Stomach (tissue), 8 donors: ENCODE measurements at regions not wholly inside any gene's neighbourhood (a gene's known extent, or its start where the extent isn't known, plus 50 kb on each side); places are given as distances from the start of the nearest gene placed in this dataset.

Experiments
- DNase-seq, 2 donors: peaks; one replicate each; pipeline versions ENCODE4 v3.0.0 to v3.0.0-alpha.2; 2013 to 2019
- H3K27ac ChIP-seq, 5 donors: fragments of 200-600 bp in 4 of 5; sonication (generic) in 4 of 5; one replicate each; pipeline ENCODE4 v1.5.1; 2013 to 2019; ENCODE audit warnings: mild to moderate bottlenecking in 1 of 5, moderate library complexity in 1 of 5
- H3K27me3 ChIP-seq, 3 donors: fragments of 200-600 bp; sonication (generic); one replicate each; pipeline ENCODE4 v1.5.1; 2017 to 2019; ENCODE audit warnings: mixed run types in 1 of 3
- H3K36me3 ChIP-seq, 4 donors: fragments of 200-600 bp; sonication (generic); 1 replicate in 3 of 4; 2 replicates in 1 of 4; pipeline ENCODE4 v1.5.1; 2016 to 2019
- H3K4me1 ChIP-seq, 4 donors: fragments of 200-600 bp; sonication (generic); one replicate each; pipeline ENCODE4 v1.5.1; 2016 to 2019
- H3K4me3 ChIP-seq, 4 donors: fragments of 200-600 bp; sonication (generic) in 3 of 4; one replicate each; pipeline ENCODE4 v1.5.1; 2016 to 2019; ENCODE audit warnings: mild to moderate bottlenecking in 1 of 4
- H3K9me3 ChIP-seq, 4 donors: fragments of 200-600 bp; sonication (generic); one replicate each; pipeline ENCODE4 v1.5.1; 2016 to 2019
- CTCF ChIP-seq, 7 experiments: fragments of 450-650 bp in 4 of 7; fragments of 200-600 bp in 3 of 7; sonication (generic) in 3 of 7; IDR thresholded peaks; one replicate each; pipeline ENCODE4 v1.5.1; 2016 to 2019; ENCODE audit warnings: antibody characterized with exemption in 7 of 7, control low read depth in 2 of 7, mild to moderate bottlenecking in 1 of 7
- EP300 ChIP-seq: sonication (generic); formaldehyde crosslinking; IDR thresholded peaks from one replicate; pipeline ENCODE4 v1.6.1; 2017; ENCODE audit warnings: antibody characterized with exemption
- POLR2A ChIP-seq, 4 donors: fragments of 450-650 bp; IDR thresholded peaks; one replicate each; pipeline ENCODE4 v1.6.1; 2016; ENCODE audit warnings: antibody characterized with exemption in 4 of 4, control low read depth in 2 of 4, mild to moderate bottlenecking in 1 of 4, moderate library complexity in 1 of 4
- POLR2AphosphoS5 ChIP-seq, 3 donors: sonication (generic); formaldehyde crosslinking; IDR thresholded peaks; one replicate each; pipeline ENCODE4 v1.6.1; 2016; ENCODE audit warnings: antibody characterized with exemption in 3 of 3
- WGBS, 5 donors: extraction: QIAGEN DNeasy Blood & Tissue Kit in 3 of 5; methylation state at CpG; one replicate each; pipeline versions ENCODE4 v1.1.5 to v1.1.7; 2013 to 2018; 5-methylcytosine and 5-hydroxymethylcytosine counted together
- intact Hi-C: fragments of 100-400 bp; cut with DNase I; formaldehyde crosslinking; loops from one replicate; pipeline ENCODE4 v1.15.1; 2023; ENCODE audit warnings: low total_unique reads
- donor health status: healthy with polysubstance abuse.
- donor health status: Bipolar disorder and iron deficiency.
- donor health status: healthy.

- H3K27ac ChIP-seq = no peak overlapping the region
- intact Hi-C loops = no loop called here
- H3K4me3 ChIP-seq = no peak overlapping the region
- peaks cover 0 to 5% (median 0%) of the 10 kb centered on the region in 4 donors for H3K9me3 ChIP-seq
- DNase-seq = no peak
- no peaks in the 10 kb centered on the region for H3K4me1 ChIP-seq
- H3K27me3 ChIP-seq = no peaks in the 10 kb centered on the region
- 61 to 81% (median 76%) methylated on average over 2 of the region's 2 CpGs for WGBS, 5 donors
- H3K36me3 ChIP-seq = no peaks in the 10 kb centered on the region
- no peak for TF ChIP-seq EP300
- TF ChIP-seq POLR2A (IDR thresholded peaks at IDR 0.05) = no peak
- no peak for TF ChIP-seq CTCF (IDR thresholded peaks at IDR 0.05)
- no peak for TF ChIP-seq POLR2AphosphoS5 (IDR thresholded peaks at IDR 0.05)
These were observed 2079.7 kb upstream of the AGA start for GRCh38 chr4:179521952-179522351.

- intact Hi-C loops = no loop called here
- Histone ChIP-seq H3K4me1 (no peaks in the 10 kb centered on the region), H3K27ac (no peak overlapping the region), H3K27me3 (no peaks in the 10 kb centered on the region), H3K36me3 (no peaks in the 10 kb centered on the region), H3K9me3 (no peaks in the 10 kb centered on the region), H3K4me3 (no peak overlapping the region)
- no peak for DNase-seq
- no peak for TF ChIP-seq POLR2AphosphoS5 (IDR thresholded peaks at IDR 0.05)
- TF ChIP-seq EP300 = no peak
- TF ChIP-seq POLR2A (IDR thresholded peaks at IDR 0.05) = no peak
- no peak for TF ChIP-seq CTCF (IDR thresholded peaks at IDR 0.05)
- WGBS, 5 donors = 65 to 76% (median 67%) methylated on average over 3 of the region's 3 CpGs
These were observed 2088.7 kb upstream of the AGA start for GRCh38 chr4:179530958-179531357.

GRCh38 chr4:179536694-179537093 lies 2094.5 kb upstream of the AGA start:
- intact Hi-C loops = no loop called here
- no peak overlapping the region for H3K27ac ChIP-seq
- TF ChIP-seq POLR2AphosphoS5 (IDR thresholded peaks at IDR 0.05) = no peak
- no peak for TF ChIP-seq CTCF (IDR thresholded peaks at IDR 0.05)
- TF ChIP-seq EP300 = no peak
- no peaks in the 10 kb centered on the region for H3K36me3 ChIP-seq
- H3K27me3 ChIP-seq = no peaks in the 10 kb centered on the region
- H3K4me1 ChIP-seq = no peaks in the 10 kb centered on the region
- WGBS, 5 donors = 68 to 73% (median 72%) methylated on average over 3 of the region's 3 CpGs
- no peak for DNase-seq
- no peak overlapping the region for H3K4me3 ChIP-seq
- H3K9me3 ChIP-seq = no peaks in the 10 kb centered on the region

- no peak overlapping the region for H3K4me3 ChIP-seq
- no peaks in the 10 kb centered on the region for H3K27me3 ChIP-seq
- intact Hi-C loops = no loop called here
- WGBS, 5 donors = 48 to 62% (median 49%) methylated on average over 3 of the region's 3 CpGs
- H3K36me3 ChIP-seq = no peaks in the 10 kb centered on the region
- no peak for TF ChIP-seq POLR2A (IDR thresholded peaks at IDR 0.05)
- no peak for TF ChIP-seq CTCF (IDR thresholded peaks at IDR 0.05)
- no peak for TF ChIP-seq EP300
- TF ChIP-seq POLR2AphosphoS5 (IDR thresholded peaks at IDR 0.05) = no peak
- no peak for DNase-seq
- H3K9me3 ChIP-seq = no peaks in the 10 kb centered on the region
- no peaks in the 10 kb centered on the region for H3K4me1 ChIP-seq
- no peak overlapping the region for H3K27ac ChIP-seq
These were observed 2097.4 kb upstream of the AGA start for GRCh38 chr4:179539641-179540040.
